HG02970 (cell line): ENCODE measurements at regions not wholly inside any gene's neighbourhood (a gene's known extent, or its start where the extent isn't known, plus 50 kb on each side); places are given as distances from the start of the nearest gene placed in this dataset.
"Not testable (repeated sequence)": the region's sequence is repeated elsewhere in the genome, so short reads cannot be mapped to it uniquely, and the experiment has no call there.

ENCODE experiments used
- ATAC-seq: cut with Tn5 transposase; IDR thresholded peaks from one replicate; pipeline ENCODE4 v1.9.1; 2021; ENCODE audit warnings: mild to moderate bottlenecking, moderate library complexity, moderate number of reproducible peaks; ENCODE audit not compliant: unreplicated experiment, low FRiP score

- not testable (repeated sequence) for ATAC-seq
Measured at GRCh38 chr12:17564630-17565029, 525.4 kb downstream of the RERGL start.

GRCh38 chr12:17550011-17550410, 540.0 kb downstream of the RERGL start:
- no peak for ATAC-seq

DNA sequence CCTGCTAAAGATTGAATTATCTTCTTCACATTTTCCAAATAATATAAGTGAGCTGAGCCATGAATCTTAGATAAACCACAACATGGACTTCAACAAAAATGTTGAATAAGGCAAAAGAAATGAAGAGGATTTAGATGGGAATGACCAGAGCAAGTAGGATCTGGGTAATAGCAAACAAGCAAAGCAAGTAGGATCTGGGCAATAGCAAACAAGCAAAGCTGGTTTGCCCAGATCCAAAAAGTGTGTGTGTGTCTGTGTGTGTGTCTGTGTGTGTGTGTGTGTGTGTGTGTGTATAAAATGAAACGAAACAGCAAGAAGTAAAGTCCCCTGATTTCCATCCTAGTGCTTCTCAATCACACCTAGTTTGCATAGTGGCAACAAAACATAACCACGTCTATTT, 549.1 kb downstream of the RERGL start:
- no peak for ATAC-seq

GRCh38 chr12:17528394-17528793, 561.6 kb downstream of the RERGL start:
- ATAC-seq = no peak

DNA sequence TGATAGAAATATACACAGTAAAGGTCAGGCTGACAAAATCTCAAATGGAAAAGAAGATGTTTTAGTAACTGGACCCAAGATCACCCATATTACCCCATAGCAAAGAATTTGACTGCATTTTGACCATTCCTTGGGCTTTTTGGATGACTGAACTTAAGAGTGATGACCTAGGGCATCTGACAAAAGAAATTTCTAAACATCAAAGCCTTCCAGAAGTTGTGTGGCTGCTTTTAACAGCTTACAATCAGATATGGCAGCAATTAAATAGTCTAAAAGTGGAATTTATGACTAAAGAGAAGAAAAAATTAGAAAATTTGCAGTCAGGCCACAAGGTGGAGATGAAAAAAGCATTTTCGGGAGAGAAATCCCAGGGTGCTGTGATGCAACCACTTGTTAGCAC, 563.0 kb downstream of the RERGL start:
- ATAC-seq = no peak

GRCh38 chr12:17511369-17511768, 578.6 kb downstream of the RERGL start:
- ATAC-seq = no peak

DNA sequence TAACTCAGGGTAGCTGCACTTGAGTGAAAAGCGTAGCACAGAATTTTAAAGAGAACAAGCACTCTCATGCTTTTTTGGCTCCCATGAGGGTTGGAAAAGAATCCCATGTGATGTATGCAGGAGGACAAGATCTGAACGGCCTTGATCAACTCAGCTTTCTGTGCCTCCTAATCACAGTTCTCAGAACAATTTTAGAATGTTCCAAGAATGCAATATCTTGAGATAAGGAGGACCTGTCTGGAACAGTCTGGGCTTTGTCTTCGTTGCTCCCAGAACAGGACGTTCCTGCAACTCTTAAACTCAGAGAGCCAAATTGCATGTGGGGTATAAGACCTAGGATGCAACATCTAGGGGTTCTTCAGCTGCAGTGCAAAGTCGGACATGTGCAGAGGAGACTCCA, 582.7 kb downstream of the RERGL start:
- no peak for ATAC-seq

DNA sequence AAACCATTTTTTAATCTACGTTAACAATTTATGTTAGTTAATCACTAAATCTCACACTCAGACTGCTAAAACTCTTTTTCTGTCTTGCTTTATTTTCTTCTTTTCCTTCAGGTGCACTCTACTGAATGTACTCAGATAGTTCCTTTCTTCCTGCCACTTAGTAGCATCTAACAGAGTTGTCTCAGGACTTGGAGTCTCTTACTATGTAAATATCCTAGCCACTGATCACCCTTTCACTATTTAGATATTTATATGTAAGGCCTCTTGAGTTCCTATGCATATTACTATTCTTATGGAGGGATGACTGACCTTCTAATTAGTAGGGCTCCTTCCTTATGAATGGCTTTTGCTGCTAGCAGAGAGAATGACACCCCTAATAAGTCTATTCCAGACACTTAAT, 586.3 kb downstream of the RERGL start:
- ATAC-seq = no peak

DNA sequence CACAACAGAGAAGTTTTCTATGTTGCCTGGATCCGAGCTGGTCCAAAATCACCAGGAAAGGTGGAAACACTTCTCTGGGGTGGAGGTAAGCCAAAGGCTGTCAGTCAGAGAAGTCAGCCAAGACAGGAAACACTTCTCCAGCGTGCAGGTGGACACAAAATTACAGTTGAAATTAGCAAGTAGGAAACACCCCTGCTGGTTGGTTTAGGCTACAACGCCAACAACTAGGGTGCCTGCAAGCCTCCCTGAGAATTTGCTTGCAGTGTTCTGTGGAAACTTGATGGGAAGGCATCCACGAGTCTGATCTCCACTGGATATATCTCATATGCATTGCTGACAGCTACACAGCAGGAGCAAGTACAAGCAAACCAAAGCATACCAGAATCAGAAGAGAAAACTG, 600.5 kb downstream of the RERGL start:
- no peak for ATAC-seq

DNA sequence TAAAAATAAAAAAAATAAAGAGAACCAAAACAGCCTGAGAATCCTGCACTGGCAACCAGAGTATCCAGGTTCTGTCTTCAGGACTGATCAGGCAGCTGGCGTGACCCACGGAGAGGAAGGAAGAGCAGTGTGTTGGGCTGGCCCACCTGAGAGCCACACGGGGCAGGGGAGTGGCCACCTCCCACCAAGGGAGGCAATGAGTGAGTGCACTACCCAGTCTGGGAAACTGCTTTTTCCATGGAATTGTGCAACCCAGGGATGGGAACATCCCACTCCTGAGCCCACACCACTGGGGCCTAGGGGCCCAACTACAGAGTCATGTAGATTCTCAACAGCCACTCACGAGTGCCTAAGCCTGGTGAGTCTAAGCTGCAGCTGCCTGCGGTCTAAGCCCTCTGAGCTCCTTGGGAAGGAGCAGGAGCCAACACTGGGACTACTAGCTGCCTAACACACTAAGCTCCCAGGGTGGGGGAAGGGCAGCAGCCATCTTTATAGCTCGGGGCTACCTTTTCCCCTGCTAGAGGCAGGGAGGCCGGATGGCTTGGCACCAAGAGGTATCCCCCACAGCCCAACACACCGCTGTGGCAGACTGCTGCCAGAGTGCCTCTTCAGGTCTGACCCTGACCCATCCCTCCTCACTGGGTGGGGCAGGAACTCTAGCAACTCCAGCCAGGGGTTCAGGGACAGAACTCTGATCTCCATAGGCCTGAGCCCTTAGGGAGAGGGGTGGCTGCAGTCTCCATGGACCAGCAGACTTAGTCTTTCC, 610.9 kb downstream of the RERGL start:
- no peak for ATAC-seq

DNA sequence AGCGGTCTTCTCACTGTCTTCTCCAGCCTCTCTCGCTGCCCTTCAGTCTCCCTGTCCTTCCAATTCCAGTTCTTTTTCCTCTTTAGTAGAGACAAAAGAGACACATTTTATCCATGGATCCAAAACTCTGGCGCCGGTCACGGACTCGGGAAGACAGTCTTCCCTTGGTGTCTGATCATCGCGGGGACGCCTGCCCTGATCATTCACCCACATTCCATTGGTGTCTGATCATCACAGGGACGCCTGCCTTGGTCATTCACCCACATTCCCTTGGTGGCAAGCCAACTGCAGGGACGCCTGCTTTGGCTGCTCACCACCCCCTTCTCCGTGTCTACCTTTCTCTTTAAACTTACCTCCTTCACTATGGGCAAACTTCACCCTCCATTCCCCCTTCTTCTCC, 619.5 kb downstream of the RERGL start:
- no peak for ATAC-seq

GRCh38 chr12:17459214-17459613, 630.8 kb downstream of the RERGL start:
- ATAC-seq = no peak

- no peak for ATAC-seq
Measured at GRCh38 chr12:17456486-17456885, 633.5 kb downstream of the RERGL start.

DNA sequence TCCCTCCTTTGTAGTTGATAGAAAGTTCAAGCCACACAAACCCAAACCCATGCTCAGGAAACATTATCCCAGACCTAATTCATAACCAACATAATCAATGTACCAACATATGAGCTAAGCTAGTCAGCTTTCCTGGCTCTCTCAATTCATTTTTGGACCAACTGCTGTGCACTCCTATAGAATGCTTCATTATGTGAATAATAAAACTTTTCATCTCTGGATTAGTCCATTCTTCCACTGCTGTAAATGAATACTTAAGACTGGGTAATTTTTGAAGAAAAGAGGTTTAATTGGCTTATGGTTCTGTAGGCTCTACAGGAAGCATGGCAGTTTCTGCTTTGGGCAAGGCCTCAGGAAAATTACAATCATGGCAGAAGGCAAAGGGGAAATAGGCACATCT, 651.9 kb downstream of the RERGL start:
- ATAC-seq = no peak

DNA sequence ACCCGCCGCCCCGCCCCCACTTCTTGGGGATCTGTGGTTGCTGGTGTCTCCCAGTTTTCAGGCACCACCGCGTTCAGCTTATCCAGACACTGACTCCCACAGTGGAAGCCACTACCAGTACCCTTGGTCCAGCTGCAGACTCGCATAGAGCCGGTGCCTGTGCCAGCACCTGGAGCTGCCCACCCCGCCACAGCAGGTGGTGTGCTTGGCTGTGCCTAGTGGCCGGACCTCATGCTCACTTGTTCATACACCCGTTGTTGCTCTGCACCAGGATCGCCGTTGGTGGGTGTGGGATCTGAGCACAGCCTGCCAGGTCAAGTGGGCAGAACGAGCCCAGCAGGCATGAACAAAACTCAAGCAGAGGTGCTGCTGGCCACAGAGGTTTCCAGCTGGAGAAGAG, 673.2 kb downstream of the RERGL start:
- ATAC-seq = no peak

DNA sequence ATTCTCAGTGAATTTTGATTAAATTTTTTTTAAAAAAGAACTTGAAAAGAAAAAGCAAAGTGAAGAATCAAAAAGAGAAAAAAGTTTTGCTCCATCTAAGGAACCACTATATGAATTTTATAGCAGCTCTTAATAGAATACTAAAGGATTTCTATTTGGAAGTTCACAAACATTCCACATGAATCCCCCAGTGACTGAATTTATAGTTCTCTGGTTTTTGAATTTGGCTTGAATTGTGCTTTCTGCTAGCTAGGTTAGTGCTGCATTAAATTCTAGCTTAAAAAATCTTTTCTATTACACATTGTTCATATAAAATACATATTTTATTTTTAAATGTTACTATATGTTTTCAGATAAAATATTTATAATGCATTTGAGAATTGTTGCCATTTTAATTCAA, 675.4 kb downstream of the RERGL start:
- no peak for ATAC-seq

DNA sequence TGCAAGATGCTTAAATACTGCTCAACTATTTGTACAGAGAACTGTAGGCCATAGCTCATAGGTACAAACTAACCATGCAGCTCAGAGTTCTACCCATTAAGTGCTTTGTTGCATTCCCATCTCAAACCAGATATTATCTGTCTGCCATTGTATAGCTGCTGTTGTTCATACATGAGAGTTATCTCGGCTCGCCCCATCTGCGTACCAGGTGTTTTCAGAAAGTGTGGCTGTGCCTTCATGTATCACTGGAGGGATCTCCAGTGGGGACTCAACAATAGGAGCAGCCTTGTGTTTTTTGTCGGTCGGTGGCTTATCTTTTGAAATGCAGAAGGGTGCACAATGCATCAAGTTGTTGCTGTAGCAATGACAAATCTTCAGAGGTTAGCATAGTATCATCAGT, 678.3 kb downstream of the RERGL start:
- ATAC-seq = no peak

GRCh38 chr12:17388679-17389078, 701.3 kb downstream of the RERGL start:
- ATAC-seq = no peak

- no peak for ATAC-seq
Measured at GRCh38 chr12:17383321-17383720, 706.7 kb downstream of the RERGL start.

GRCh38 chr12:17381211-17381610, 708.8 kb downstream of the RERGL start:
- no peak for ATAC-seq

GRCh38 chr12:17372508-17372907, 717.5 kb downstream of the RERGL start:
- no peak for ATAC-seq

- ATAC-seq = no peak
Measured at GRCh38 chr12:17371491-17372215, 718.3 kb downstream of the RERGL start.
